K562 (cell line): ENCODE measurements at regions not wholly inside any gene's neighbourhood (a gene's known extent, or its start where the extent isn't known, plus 50 kb on each side); places are given as distances from the start of the nearest gene placed in this dataset.

ENCODE experiments used
- ATAC-seq: fragments of 200-7000 bp; cut with Tn5 transposase; 3 replicates; pipeline ENCODE4 v1.9.1; 2020; ENCODE audit warnings: moderate library complexity
- BruUV-seq: library from RNA; stranded (reverse); fragments of 400-500 nt; replicated peaks from 2 replicates; lab custom pipeline; 2021; lab: Mats Ljungman, UMichigan
- CTCF ChIA-PET: fragments of 300-600 bp; formaldehyde crosslinking; extraction: SDS; loops from one replicate; lab custom pipeline; 2021; ENCODE audit warnings: low intra/inter-chr PET ratio; lab: Yijun Ruan, JAX
- POLR2A ChIA-PET: fragments of 300-600, 350-650 bp; sonication (Branson Sonifier 250); formaldehyde crosslinking; extraction: SDS; loops from one replicate; lab custom pipeline; 2021; ENCODE audit warnings: antibody characterized with exemption, inconsistent platforms; lab: Yijun Ruan, JAX
- DNase-seq, 4 experiments: peaks; one replicate each; pipeline versions ENCODE4 v3.0.0 to v3.0.0-alpha.2; 2011 to 2018; ENCODE audit warnings: low spot score in 3 of 4, mixed read lengths in 3 of 4; ENCODE audit errors: extremely low read depth in 1 of 4
- FAIRE-seq: peaks from 2 replicates; lab custom pipeline; 2011; peaks lifted over from hg19 to GRCh38; lab: Jason Lieb, UNC
- H2AFZ ChIP-seq: 2 replicates; pipeline ENCODE4 v1.6.0; 2011; ENCODE audit warnings: low read depth, low read length, control low read depth, inconsistent platforms
- H3K27ac ChIP-seq: fragments of 200-600 bp; 3 replicates; pipeline ENCODE4 v1.8.0; 2011; ENCODE audit warnings: low read depth, mild to moderate bottlenecking, control low read depth, inconsistent platforms, low read length, moderate library complexity, mixed read lengths; ENCODE audit errors: extremely low read depth
- H3K27me3 ChIP-seq, 2 experiments: fragments of 300-600 bp in 1 of 2; 2 replicates in 1 of 2; 3 replicates in 1 of 2; pipeline versions ENCODE4 v1.6.0 to v1.8.0; 2011; ENCODE audit warnings: inconsistent platforms in 2 of 2, low read length in 2 of 2, mild to moderate bottlenecking in 1 of 2, mixed read lengths in 1 of 2, moderate library complexity in 1 of 2; ENCODE audit not compliant: control insufficient read depth in 2 of 2, insufficient read depth in 2 of 2
- H3K36me3 ChIP-seq: fragments of 300-600 bp; 3 replicates; pipeline ENCODE4 v1.8.0; 2011; ENCODE audit warnings: mild to moderate bottlenecking, low read length, inconsistent platforms; ENCODE audit not compliant: control insufficient read depth, insufficient read depth
- H3K4me1 ChIP-seq, 2 experiments: fragments of 200-600 bp in 1 of 2; replicated peaks in 1 of 2; 2 replicates in 1 of 2; 3 replicates in 1 of 2; pipeline versions ENCODE4 v1.5.1 to v1.8.0; 2011; ENCODE audit warnings: inconsistent platforms in 2 of 2, low read length in 2 of 2, mild to moderate bottlenecking in 1 of 2, mixed read lengths in 1 of 2, moderate library complexity in 1 of 2; ENCODE audit not compliant: control insufficient read depth in 2 of 2, insufficient read depth in 2 of 2
- H3K4me2 ChIP-seq: 2 replicates; pipeline ENCODE4 v1.6.1; 2011; ENCODE audit warnings: low read length, control low read depth, inconsistent platforms, mixed read lengths; ENCODE audit not compliant: insufficient read depth
- H3K4me3 ChIP-seq: fragments of 200-600 bp; sonication (generic), shearing (Covaris generic); 2 replicates; pipeline ENCODE4 v1.5.1; 2016; ENCODE audit warnings: control low read depth, inconsistent platforms
- H3K79me2 ChIP-seq: fragments of 200-600 bp; 3 replicates; pipeline ENCODE4 v1.8.0; 2011; ENCODE audit warnings: low read length, inconsistent platforms; ENCODE audit not compliant: control insufficient read depth, insufficient read depth
- H3K9ac ChIP-seq, 2 experiments: 2 replicates each; pipeline versions ENCODE4 v1.6.0 to v1.6.1; 2011; ENCODE audit warnings: low read depth in 2 of 2, low read length in 2 of 2, control low read depth in 1 of 2, inconsistent platforms in 1 of 2, mild to moderate bottlenecking in 1 of 2, mixed read lengths in 1 of 2; ENCODE audit not compliant: insufficient read depth in 1 of 2
- H3K9me1 ChIP-seq: one replicate; pipeline ENCODE4 v1.6.0; 2011; ENCODE audit warnings: inconsistent platforms, mild to moderate bottlenecking, low read length, moderate library complexity; ENCODE audit not compliant: control insufficient read depth, insufficient read depth
- H3K9me3 ChIP-seq: replicated peaks from 2 replicates; pipeline ENCODE4 v1.5.1; 2011; ENCODE audit warnings: low read depth, low read length, inconsistent platforms; ENCODE audit not compliant: control insufficient read depth, insufficient read depth
- H4K20me1 ChIP-seq: replicated peaks from 2 replicates; pipeline ENCODE4 v1.6.1; 2011; ENCODE audit warnings: low read length, inconsistent platforms, mixed read lengths; ENCODE audit not compliant: control insufficient read depth, insufficient read depth
- CBX1 ChIP-seq: sonication (generic); IDR thresholded peaks from 2 replicates; pipeline ENCODE4 v1.6.1; 2016; ENCODE audit warnings: antibody characterized with exemption, low read depth, mild to moderate bottlenecking
- CBX5 ChIP-seq: IDR thresholded peaks from 2 replicates; pipeline ENCODE4 v1.6.1; 2014; ENCODE audit warnings: low read depth, borderline replicate concordance
- CLOCK ChIP-seq: fragments of 250-450 bp; sonication (Bioruptor Pico); IDR thresholded peaks from 2 replicates; pipeline ENCODE4 v1.4.0; 2020; ENCODE audit warnings: mild to moderate bottlenecking, moderate library complexity, borderline replicate concordance
- ELK3 ChIP-seq: fragments of 450-650 bp; formaldehyde crosslinking; IDR thresholded peaks from 2 replicates; pipeline ENCODE4 v1.4.0; 2020; ENCODE audit warnings: mild to moderate bottlenecking
- GTF2A2 ChIP-seq: IDR thresholded peaks from 2 replicates; pipeline ENCODE4 v1.6.1; 2016; ENCODE audit warnings: mild to moderate bottlenecking, missing genetic modification characterization, missing compliant biosample characterization
- HBP1 ChIP-seq: fragments of 450-650 bp; formaldehyde crosslinking; IDR thresholded peaks from 2 replicates; pipeline ENCODE4 v1.4.0; 2022; ENCODE audit warnings: missing genetic modification characterization
- POLR2G ChIP-seq: fragments of 200-400 bp; formaldehyde crosslinking; IDR thresholded peaks from 2 replicates; pipeline ENCODE4 v1.6.1; 2017; ENCODE audit warnings: low read depth, mild to moderate bottlenecking, antibody characterized with exemption, low read length, moderate library complexity
- TRIM28 ChIP-seq: fragments of 450-650 bp; IDR thresholded peaks from 2 replicates; pipeline ENCODE4 v1.6.1; 2017
- TSC22D4 ChIP-seq: fragments of 450-650 bp; IDR thresholded peaks from 2 replicates; pipeline ENCODE4 v1.6.1; 2016; ENCODE audit warnings: missing genetic modification characterization, missing biosample characterization, control low read depth
- YY1 ChIP-seq, 3 experiments: IDR thresholded peaks; 2 replicates each; pipeline ENCODE4 v1.6.1; 2011; ENCODE audit warnings: low read length in 2 of 3, mild to moderate bottlenecking in 2 of 3, moderate library complexity in 2 of 3, borderline replicate concordance in 1 of 3, control low read depth in 1 of 3, low read depth in 1 of 3; ENCODE audit not compliant: insufficient read depth in 3 of 3, insufficient replicate concordance in 2 of 3, control insufficient read depth in 1 of 3, insufficient read length in 1 of 3; ENCODE audit errors: extremely low read depth in 1 of 3
- ZNF146 ChIP-seq: IDR thresholded peaks from one replicate; pipeline ENCODE4 v1.6.1; 2018; ENCODE audit warnings: missing compliant biosample characterization; ENCODE audit not compliant: unreplicated experiment
- ZNF41 ChIP-seq: fragments of 250-450 bp; sonication (Bioruptor Pico); conservative IDR thresholded peaks from 2 replicates; pipeline ENCODE4 v1.4.0; 2020; ENCODE audit warnings: mild to moderate bottlenecking
- ZNF655 ChIP-seq: fragments of 250-450 bp; sonication (Bioruptor Pico); IDR thresholded peaks from 2 replicates; pipeline ENCODE4 v1.5.0; 2021
- ZNF696 ChIP-seq: fragments of 250-450 bp; sonication (Bioruptor Pico); conservative IDR thresholded peaks from 2 replicates; pipeline ENCODE4 v1.4.0; 2020; ENCODE audit warnings: mild to moderate bottlenecking, moderate library complexity
- WGBS: fragments of 100-300 bp; shearing (Covaris generic); methylation state at CpG from one replicate; pipeline ENCODE4 v1.1.6; 2016; ENCODE audit warnings: low coverage, mixed read lengths; ENCODE audit not compliant: insufficient coverage; ENCODE audit errors: missing lambda C conversion rate; 5-methylcytosine and 5-hydroxymethylcytosine counted together
- in situ Hi-C: fragments of 300-500 bp; cut with MboI; formaldehyde crosslinking; loops from 4 replicates; pipeline ENCODE4 v1.15.0; 2018; ENCODE audit warnings: inconsistent platforms, mixed read lengths
- intact Hi-C: fragments of 100-400 bp; cut with micrococcal nuclease; formaldehyde crosslinking; loops from 2 replicates; pipeline ENCODE4 v1.14.2; 2022

- Histone ChIP-seq H3K4me1 (peaks cover 0 to 13% of the 10 kb centered on the region in 2 experiments; a peak in 3 of 5 replicates), H3K9ac (no peak overlapping the region), H3K79me2 (no peaks in the 10 kb centered on the region), H2AFZ (no peak overlapping the region), H4K20me1 (no peaks in the 10 kb centered on the region), H3K36me3 (no peaks in the 10 kb centered on the region), H3K9me1 (no peaks in the 10 kb centered on the region), H3K27me3 (no peaks in the 10 kb centered on the region), H3K4me2 (no peak overlapping the region), H3K9me3 (no peaks in the 10 kb centered on the region), H3K4me3 (no peak overlapping the region), H3K27ac (no peak overlapping the region)
- intact Hi-C loops: no loop called here
- DNase-seq (peak in 2 of 4 experiments; percentile 3 to 4), FAIRE-seq (no peak), ATAC-seq (no peak)
- POLR2A ChIA-PET: no interaction called here
- in situ Hi-C loops: no loop called here
- TF ChIP-seq CBX5 (no peak), CLOCK (CRISPR knock-in tag) (no peak), ELK3 (CRISPR knock-in tag) (no peak), POLR2G (no peak), HBP1 (no peak), ZNF696 (CRISPR knock-in tag) (no peak), ZNF655 (CRISPR knock-in tag) (no peak), ZNF41 (CRISPR knock-in tag) (no peak), TRIM28 (no peak), CBX1 (no peak), GTF2A2 (tag) (no peak), ZNF146 (no peak), YY1 (IDR thresholded peaks at IDR 0.05; ENCODE audit: borderline replicate concordance in 1 of 3, control insufficient read depth in 1 of 3, extremely low read depth in 1 of 3, insufficient read depth in 3 of 3, insufficient read length in 1 of 3, insufficient replicate concordance in 2 of 3, low read depth in 1 of 3, low read length in 2 of 3) (no peak), TSC22D4 (no peak)
- CTCF ChIA-PET: no interaction called here
- BruUV-seq: no TSS peak
- WGBS: 21% methylated on average over 5 of the region's 5 CpGs
Measured at GRCh38 chr18:22488554-22488953, 70.8 kb upstream of the CTAGE1 start.
